GM13977 (cell line): ENCODE measurements at regions not wholly inside any gene's neighbourhood (a gene's known extent, or its start where the extent isn't known, plus 50 kb on each side); places are given as distances from the start of the nearest gene placed in this dataset.
A peak's percentile ranks its signal among the peaks of the same experiment; 100 is the strongest.

Experiments
- DNase-seq: peaks from one replicate; pipeline ENCODE4 v3.0.0; 2012; ENCODE audit warnings: low spot score
- CTCF ChIP-seq: IDR thresholded peaks from 2 replicates; pipeline ENCODE4 v1.5.1; 2012; ENCODE audit warnings: mild to moderate bottlenecking, control low read depth; ENCODE audit not compliant: insufficient read depth; ENCODE audit errors: extremely low read depth, missing control alignments
- in situ Hi-C: fragments of 300-500 bp; cut with MboI; formaldehyde crosslinking; loops from one replicate; pipeline ENCODE4 v1.12.0; 2022; ENCODE audit warnings: low sequenced_read_pairs, low pct_unique_long_range_greater_than_20kb, mixed read lengths, inconsistent platforms; ENCODE audit not compliant: unreplicated experiment

GRCh38 chr3:38968403-38968802 lies 83.3 kb downstream of the SCN11A start:
- no peak for DNase-seq
- TF ChIP-seq CTCF: no peak
- in situ Hi-C loops: no loop called here

GRCh38 chr3:38967693-38967989 lies 84.1 kb downstream of the SCN11A start:
- no peak for TF ChIP-seq CTCF
- DNase-seq: no peak
- in situ Hi-C loops: no loop called here

- no peak for TF ChIP-seq CTCF
- in situ Hi-C loops: no loop called here
- no peak for DNase-seq
These were observed 84.7 kb downstream of the SCN11A start for GRCh38 chr3:38966811-38967692.

GRCh38 chr3:38964646-38965045 lies 87.1 kb downstream of the SCN11A start:
- no peak for DNase-seq
- in situ Hi-C loops: no loop called here
- no peak for TF ChIP-seq CTCF

GRCh38 chr3:38964204-38964603 lies 87.5 kb downstream of the SCN11A start:
- in situ Hi-C loops: no loop called here
- no peak for TF ChIP-seq CTCF
- no peak for DNase-seq

- peak; percentile 37 for DNase-seq
- TF ChIP-seq CTCF: peak; percentile 58
- in situ Hi-C loops: no loop called here
These were observed 90.7 kb downstream of the SCN11A start for GRCh38 chr3:38960953-38961622.
